HEK293 (cell line): ENCODE measurements at regions not wholly inside any gene's neighbourhood (a gene's known extent, or its start where the extent isn't known, plus 50 kb on each side); places are given as distances from the start of the nearest gene placed in this dataset.

ENCODE experiments used
- GLI4 ChIP-seq: fragments of 450-650 bp; formaldehyde crosslinking; IDR thresholded peaks from 2 replicates; pipeline ENCODE4 v1.5.1; 2016; ENCODE audit warnings: missing biosample characterization, missing genetic modification characterization
- PBX3 ChIP-seq: sonication (generic); formaldehyde crosslinking; IDR thresholded peaks from 2 replicates; pipeline ENCODE4 v1.8.1; 2022; ENCODE audit warnings: mild to moderate bottlenecking, moderate library complexity, missing genetic modification reagents
- SP7 ChIP-seq: fragments of 450-650 bp; formaldehyde crosslinking; IDR thresholded peaks from 2 replicates; pipeline ENCODE4 v1.5.1; 2016; ENCODE audit warnings: missing biosample characterization, missing genetic modification characterization
- ZBTB1 ChIP-seq: fragments of 450-650 bp; formaldehyde crosslinking; IDR thresholded peaks from 2 replicates; pipeline ENCODE4 v1.5.1; 2016; ENCODE audit warnings: missing biosample characterization, missing genetic modification characterization
- ZBTB7A ChIP-seq: fragments of 450-650 bp; formaldehyde crosslinking; IDR thresholded peaks from 2 replicates; pipeline ENCODE4 v1.5.1; 2016; ENCODE audit warnings: low read depth, missing biosample characterization, missing genetic modification characterization
- ZNF140 ChIP-seq: fragments of 450-650 bp; formaldehyde crosslinking; IDR thresholded peaks from 2 replicates; pipeline ENCODE4 v1.5.1; 2016; ENCODE audit warnings: missing biosample characterization, missing genetic modification characterization
- ZNF391 ChIP-seq: fragments of 450-650 bp; formaldehyde crosslinking; IDR thresholded peaks from 2 replicates; pipeline ENCODE4 v1.5.1; 2016; ENCODE audit warnings: low read depth, missing biosample characterization, missing genetic modification characterization, borderline replicate concordance
- ZNF670 ChIP-seq: fragments of 450-650 bp; formaldehyde crosslinking; IDR thresholded peaks from 2 replicates; pipeline ENCODE4 v1.5.1; 2016; ENCODE audit warnings: missing biosample characterization, missing genetic modification characterization, low read depth
- TF ChIP-seq, protein P1 (sequence below): fragments of 450-650 bp; formaldehyde crosslinking; IDR thresholded peaks from 2 replicates; pipeline ENCODE4 v1.5.1; 2016; ENCODE audit warnings: missing biosample characterization, missing genetic modification characterization
- TF ChIP-seq, protein P2 (sequence below): fragments of 450-650 bp; IDR thresholded peaks from 2 replicates; pipeline ENCODE4 v1.5.1; 2018; ENCODE audit warnings: missing biosample characterization, mild to moderate bottlenecking, missing genetic modification characterization
- TF ChIP-seq, protein P3 (sequence below): fragments of 450-650 bp; formaldehyde crosslinking; IDR thresholded peaks from 2 replicates; pipeline ENCODE4 v1.5.1; 2016; ENCODE audit warnings: missing biosample characterization, missing genetic modification characterization

DNA sequence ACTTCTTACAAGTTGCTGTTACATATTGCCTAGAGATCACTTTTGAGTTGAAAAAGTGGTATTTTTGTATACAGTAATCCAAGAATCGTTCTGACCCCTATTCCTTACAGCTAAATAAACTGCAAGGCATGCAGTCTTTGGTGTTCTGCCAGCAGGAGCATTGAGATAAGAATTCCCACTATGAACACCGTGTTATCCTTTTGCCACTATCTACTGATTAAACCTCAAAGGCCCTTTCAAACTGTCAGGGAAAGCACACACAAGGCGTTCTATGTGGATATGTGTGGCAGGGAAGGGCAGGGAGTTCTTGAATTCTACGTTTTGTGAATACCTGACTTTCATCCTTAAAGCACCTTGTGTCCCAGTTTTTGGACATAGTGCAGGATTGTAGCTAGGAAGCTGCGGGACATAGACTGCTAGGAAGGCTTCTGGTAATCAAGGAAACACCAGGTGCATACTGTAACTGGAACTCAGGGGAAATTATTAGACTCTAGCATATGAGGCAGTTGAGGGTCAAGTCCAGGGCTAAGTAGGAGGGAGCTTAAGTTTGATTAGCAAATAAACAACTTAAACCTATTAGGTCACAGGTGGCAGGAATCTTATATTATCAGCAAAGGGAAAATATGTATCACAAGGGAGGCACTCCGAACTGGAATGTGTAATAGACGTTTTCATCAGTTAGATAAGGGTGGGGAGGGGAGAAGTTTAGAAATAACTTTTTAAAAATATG lies 506.6 kb downstream of the RNF144B start:
- TF ChIP-seq, protein P1, sequence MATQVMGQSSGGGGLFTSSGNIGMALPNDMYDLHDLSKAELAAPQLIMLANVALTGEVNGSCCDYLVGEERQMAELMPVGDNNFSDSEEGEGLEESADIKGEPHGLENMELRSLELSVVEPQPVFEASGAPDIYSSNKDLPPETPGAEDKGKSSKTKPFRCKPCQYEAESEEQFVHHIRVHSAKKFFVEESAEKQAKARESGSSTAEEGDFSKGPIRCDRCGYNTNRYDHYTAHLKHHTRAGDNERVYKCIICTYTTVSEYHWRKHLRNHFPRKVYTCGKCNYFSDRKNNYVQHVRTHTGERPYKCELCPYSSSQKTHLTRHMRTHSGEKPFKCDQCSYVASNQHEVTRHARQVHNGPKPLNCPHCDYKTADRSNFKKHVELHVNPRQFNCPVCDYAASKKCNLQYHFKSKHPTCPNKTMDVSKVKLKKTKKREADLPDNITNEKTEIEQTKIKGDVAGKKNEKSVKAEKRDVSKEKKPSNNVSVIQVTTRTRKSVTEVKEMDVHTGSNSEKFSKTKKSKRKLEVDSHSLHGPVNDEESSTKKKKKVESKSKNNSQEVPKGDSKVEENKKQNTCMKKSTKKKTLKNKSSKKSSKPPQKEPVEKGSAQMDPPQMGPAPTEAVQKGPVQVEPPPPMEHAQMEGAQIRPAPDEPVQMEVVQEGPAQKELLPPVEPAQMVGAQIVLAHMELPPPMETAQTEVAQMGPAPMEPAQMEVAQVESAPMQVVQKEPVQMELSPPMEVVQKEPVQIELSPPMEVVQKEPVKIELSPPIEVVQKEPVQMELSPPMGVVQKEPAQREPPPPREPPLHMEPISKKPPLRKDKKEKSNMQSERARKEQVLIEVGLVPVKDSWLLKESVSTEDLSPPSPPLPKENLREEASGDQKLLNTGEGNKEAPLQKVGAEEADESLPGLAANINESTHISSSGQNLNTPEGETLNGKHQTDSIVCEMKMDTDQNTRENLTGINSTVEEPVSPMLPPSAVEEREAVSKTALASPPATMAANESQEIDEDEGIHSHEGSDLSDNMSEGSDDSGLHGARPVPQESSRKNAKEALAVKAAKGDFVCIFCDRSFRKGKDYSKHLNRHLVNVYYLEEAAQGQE = no peak
- TF ChIP-seq ZNF670 (tag by site-specific recombination) (no peak), PBX3 (CRISPR knock-in tag) (no peak), ZBTB1 (tag by site-specific recombination) (no peak), ZNF391 (tag by site-specific recombination) (no peak), GLI4 (no peak), ZNF140 (tag by site-specific recombination) (no peak), ZBTB7A (tag by site-specific recombination) (no peak), SP7 (tag by site-specific recombination) (no peak)
- TF ChIP-seq, protein P2, sequence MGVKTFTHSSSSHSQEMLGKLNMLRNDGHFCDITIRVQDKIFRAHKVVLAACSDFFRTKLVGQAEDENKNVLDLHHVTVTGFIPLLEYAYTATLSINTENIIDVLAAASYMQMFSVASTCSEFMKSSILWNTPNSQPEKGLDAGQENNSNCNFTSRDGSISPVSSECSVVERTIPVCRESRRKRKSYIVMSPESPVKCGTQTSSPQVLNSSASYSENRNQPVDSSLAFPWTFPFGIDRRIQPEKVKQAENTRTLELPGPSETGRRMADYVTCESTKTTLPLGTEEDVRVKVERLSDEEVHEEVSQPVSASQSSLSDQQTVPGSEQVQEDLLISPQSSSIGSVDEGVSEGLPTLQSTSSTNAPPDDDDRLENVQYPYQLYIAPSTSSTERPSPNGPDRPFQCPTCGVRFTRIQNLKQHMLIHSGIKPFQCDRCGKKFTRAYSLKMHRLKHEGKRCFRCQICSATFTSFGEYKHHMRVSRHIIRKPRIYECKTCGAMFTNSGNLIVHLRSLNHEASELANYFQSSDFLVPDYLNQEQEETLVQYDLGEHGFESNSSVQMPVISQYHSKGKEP = no peak
- TF ChIP-seq, protein P3, sequence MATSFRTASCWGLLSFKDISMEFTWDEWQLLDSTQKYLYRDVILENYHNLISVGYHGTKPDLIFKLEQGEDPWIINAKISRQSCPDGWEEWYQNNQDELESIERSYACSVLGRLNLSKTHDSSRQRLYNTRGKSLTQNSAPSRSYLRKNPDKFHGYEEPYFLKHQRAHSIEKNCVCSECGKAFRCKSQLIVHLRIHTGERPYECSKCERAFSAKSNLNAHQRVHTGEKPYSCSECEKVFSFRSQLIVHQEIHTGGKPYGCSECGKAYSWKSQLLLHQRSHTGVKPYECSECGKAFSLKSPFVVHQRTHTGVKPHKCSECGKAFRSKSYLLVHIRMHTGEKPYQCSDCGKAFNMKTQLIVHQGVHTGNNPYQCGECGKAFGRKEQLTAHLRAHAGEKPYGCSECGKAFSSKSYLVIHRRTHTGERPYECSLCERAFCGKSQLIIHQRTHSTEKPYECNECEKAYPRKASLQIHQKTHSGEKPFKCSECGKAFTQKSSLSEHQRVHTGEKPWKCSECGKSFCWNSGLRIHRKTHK (tag by site-specific recombination) = no peak
